Prostate gland (tissue), 2 donors: ENCODE measurements at regions not wholly inside any gene's neighbourhood (a gene's known extent, or its start where the extent isn't known, plus 50 kb on each side); places are given as distances from the start of the nearest gene placed in this dataset.

Experiments
- DNase-seq: peaks from one replicate; pipeline ENCODE4 v3.0.0-alpha.2; 2019; ENCODE audit warnings: low spot score
- H3K27ac ChIP-seq, 2 donors: fragments of 200-600 bp; sonication (generic); 2 replicates each; pipeline ENCODE4 v1.5.1; 2017 to 2019
- H3K27me3 ChIP-seq: fragments of 200-600 bp; sonication (generic); replicated peaks from 2 replicates; pipeline ENCODE4 v1.5.1; 2019; ENCODE audit not compliant: insufficient read depth
- H3K36me3 ChIP-seq, 2 donors: fragments of 200-600 bp; sonication (generic); 1 replicate in 1 of 2; 2 replicates in 1 of 2; pipeline versions ENCODE4 v1.5.1 to v1.8.1; 2017 to 2019
- H3K4me1 ChIP-seq: fragments of 200-600 bp; sonication (generic); replicated peaks from 2 replicates; pipeline ENCODE4 v1.5.1; 2019
- H3K4me3 ChIP-seq, 2 donors: fragments of 200-600 bp; sonication (generic); 2 replicates each; pipeline ENCODE4 v1.5.1; 2017 to 2019
- H3K9me3 ChIP-seq: fragments of 200-600 bp; sonication (generic); 2 replicates; pipeline ENCODE4 v1.5.1; 2017
- CTCF ChIP-seq, 4 experiments: fragments of 200-600 bp in 2 of 4; fragments of 450-650 bp in 2 of 4; sonication (generic) in 2 of 4; IDR thresholded peaks; 1 replicate in 3 of 4; 2 replicates in 1 of 4; pipeline ENCODE4 v1.5.1; 2016 to 2019; ENCODE audit warnings: antibody characterized with exemption in 4 of 4, mild to moderate bottlenecking in 2 of 4, moderate library complexity in 2 of 4
- POLR2A ChIP-seq: fragments of 450-650 bp; IDR thresholded peaks from one replicate; pipeline ENCODE4 v1.6.1; 2016; ENCODE audit warnings: antibody characterized with exemption, mild to moderate bottlenecking
- POLR2AphosphoS5 ChIP-seq: sonication (generic); formaldehyde crosslinking; IDR thresholded peaks from one replicate; pipeline ENCODE4 v1.6.1; 2017; ENCODE audit warnings: antibody characterized with exemption
- WGBS: methylation state at CpG from one replicate; pipeline ENCODE4 v1.1.5; 2018; 5-methylcytosine and 5-hydroxymethylcytosine counted together
- intact Hi-C: fragments of 100-400 bp; cut with DNase I; formaldehyde crosslinking; loops from one replicate; pipeline ENCODE4 v1.14.2; 2022

- intact Hi-C loops = loop anchor here (2.0 to 5.0 kb wide), 2 partner anchors 140 to 207 kb away; partner anchors contain the start of gene NAMPT
- 3% methylated on average over 1 of the region's 1 CpG for WGBS
- H3K36me3 ChIP-seq = no peaks in the 10 kb centered on the region
Measured at GRCh38 chr7:106424476-106425016, 139.8 kb upstream of the NAMPT start.

GRCh38 chr7:106423821-106424475 lies 139.2 kb upstream of the NAMPT start:
- H3K36me3 ChIP-seq = no peaks in the 10 kb centered on the region
- peaks cover 5% of the 10 kb centered on the region for H3K4me1 ChIP-seq
- H3K27me3 ChIP-seq = no peaks in the 10 kb centered on the region
- no peaks in the 10 kb centered on the region for H3K9me3 ChIP-seq
- TF ChIP-seq CTCF (IDR thresholded peaks at IDR 0.05) (no peak), POLR2A (no peak), POLR2AphosphoS5 (no peak)
- peak overlapping the region; percentile 52 to 58 for H3K27ac ChIP-seq
- intact Hi-C loops = loop anchor here (2.0 to 5.0 kb wide), 2 partner anchors 139 to 207 kb away; partner anchors contain the start of gene NAMPT
- no peak for DNase-seq
- no peak overlapping the region for H3K4me3 ChIP-seq
- WGBS = 84% methylated on average over 5 of the region's 5 CpGs

More at GRCh38 chr7:106424476-106425016, 139.8 kb upstream of the NAMPT start:
- peaks cover 5% of the 10 kb centered on the region for H3K4me1 ChIP-seq
- no peak for TF ChIP-seq CTCF (IDR thresholded peaks at IDR 0.05)
- no peak for TF ChIP-seq POLR2A
- TF ChIP-seq POLR2AphosphoS5 = no peak
- H3K27ac ChIP-seq = peak overlapping the region; percentile 52 to 58
- no peaks in the 10 kb centered on the region for H3K27me3 ChIP-seq
- DNase-seq = no peak
- H3K9me3 ChIP-seq = no peaks in the 10 kb centered on the region
- no peak overlapping the region for H3K4me3 ChIP-seq

- Histone ChIP-seq H3K36me3 (no peaks in the 10 kb centered on the region), H3K27me3 (no peaks in the 10 kb centered on the region), H3K4me1 (peaks cover 5% of the 10 kb centered on the region), H3K27ac (no peak overlapping the region), H3K4me3 (no peak overlapping the region), H3K9me3 (no peaks in the 10 kb centered on the region)
- no peak for DNase-seq
- 82% methylated on average over 5 of the region's 5 CpGs for WGBS
- intact Hi-C loops = loop anchor here (5.0 kb wide), 1 partner anchor 206 kb away; no protein-coding TSS in a partner anchor
- TF ChIP-seq POLR2AphosphoS5 = no peak
- no peak for TF ChIP-seq POLR2A
- no peak for TF ChIP-seq CTCF (IDR thresholded peaks at IDR 0.05)
Measured at GRCh38 chr7:106423111-106423510, 138.3 kb upstream of the NAMPT start.

- H3K4me1 ChIP-seq = peaks cover 9% of the 10 kb centered on the region
- peak; percentile 24 for DNase-seq
Measured at GRCh38 chr7:106421181-106421762, 136.5 kb upstream of the NAMPT start.

GRCh38 chr7:106420736-106421135 lies 136.0 kb upstream of the NAMPT start:
- Histone ChIP-seq H3K27ac (no peak overlapping the region), H3K4me1 (peaks cover 9% of the 10 kb centered on the region), H3K4me3 (no peak overlapping the region), H3K9me3 (no peaks in the 10 kb centered on the region), H3K27me3 (no peaks in the 10 kb centered on the region), H3K36me3 (no peaks in the 10 kb centered on the region)
- 74% methylated on average over 5 of the region's 5 CpGs for WGBS
- intact Hi-C loops = loop anchor here (5.0 kb wide), 1 partner anchor 203 kb away; no protein-coding TSS in a partner anchor
- no peak for DNase-seq
- TF ChIP-seq CTCF (IDR thresholded peaks at IDR 0.05) = no peak
- no peak for TF ChIP-seq POLR2AphosphoS5
- TF ChIP-seq POLR2A = no peak

More at GRCh38 chr7:106421181-106421762, 136.5 kb upstream of the NAMPT start:
- no peak for TF ChIP-seq POLR2A
- TF ChIP-seq POLR2AphosphoS5 = peak; percentile 64
- Histone ChIP-seq H3K27ac (peak overlapping the region; percentile 25 to 32), H3K36me3 (no peaks in the 10 kb centered on the region), H3K9me3 (no peaks in the 10 kb centered on the region), H3K27me3 (no peaks in the 10 kb centered on the region), H3K4me3 (no peak overlapping the region)
- intact Hi-C loops = loop anchor here (5.0 kb wide), 1 partner anchor 204 kb away; no protein-coding TSS in a partner anchor
- WGBS = 56% methylated on average over 6 of the region's 6 CpGs
